ENCODE measurements at regions not wholly inside any gene's neighbourhood (a gene's known extent, or its start where the extent isn't known, plus 50 kb on each side); places are given as distances from the start of the nearest gene placed in this dataset.

- BruUV-seq (replicated peaks) = no TSS peak
- CTCF ChIA-PET = no interaction called here
Measured at GRCh38 chr10:35711615-35712411, 69.7 kb upstream of the FZD8 start.

DNA sequence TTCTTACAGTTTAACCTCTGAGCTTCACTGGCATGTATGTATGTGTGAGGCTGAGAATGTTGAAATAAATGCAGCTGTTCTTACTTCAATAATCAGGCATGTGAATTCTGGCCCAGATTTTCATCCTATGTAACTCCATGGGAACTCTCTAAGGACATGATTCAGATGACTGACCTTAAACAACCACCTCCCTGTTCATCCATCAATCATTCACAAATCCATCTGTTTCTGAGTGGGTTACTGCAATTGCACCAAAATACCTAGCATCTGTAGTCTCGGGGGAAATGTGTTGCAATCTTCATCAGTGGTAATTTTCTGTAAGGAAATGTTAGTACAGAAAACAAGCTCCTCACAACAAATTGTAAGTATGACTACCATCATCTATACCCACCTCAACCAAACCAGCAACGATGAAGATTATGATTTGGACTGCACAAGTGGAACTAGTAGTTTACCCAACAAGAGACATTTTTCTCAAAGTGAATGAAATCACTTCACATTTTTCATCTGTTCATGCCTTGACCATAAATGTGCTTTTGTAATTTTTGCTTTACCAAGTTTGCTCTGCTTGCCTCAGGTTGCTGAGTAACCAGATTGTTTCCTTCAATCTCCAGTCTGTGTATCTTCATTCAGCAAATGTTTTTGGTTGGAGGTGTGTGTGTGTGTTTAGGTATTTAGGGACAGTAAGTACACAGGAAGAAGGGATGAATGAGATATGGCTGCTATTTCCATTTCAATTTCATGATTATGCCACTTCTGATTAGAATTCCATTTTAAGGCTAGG lies 65.7 kb upstream of the FZD8 start:
- DNase-seq (ENCODE audit: low spot score) = no peak
- intact Hi-C loops (cut with micrococcal nuclease; ENCODE audit: unreplicated experiment) = no loop called here
- TF ChIP-seq, protein P1, sequence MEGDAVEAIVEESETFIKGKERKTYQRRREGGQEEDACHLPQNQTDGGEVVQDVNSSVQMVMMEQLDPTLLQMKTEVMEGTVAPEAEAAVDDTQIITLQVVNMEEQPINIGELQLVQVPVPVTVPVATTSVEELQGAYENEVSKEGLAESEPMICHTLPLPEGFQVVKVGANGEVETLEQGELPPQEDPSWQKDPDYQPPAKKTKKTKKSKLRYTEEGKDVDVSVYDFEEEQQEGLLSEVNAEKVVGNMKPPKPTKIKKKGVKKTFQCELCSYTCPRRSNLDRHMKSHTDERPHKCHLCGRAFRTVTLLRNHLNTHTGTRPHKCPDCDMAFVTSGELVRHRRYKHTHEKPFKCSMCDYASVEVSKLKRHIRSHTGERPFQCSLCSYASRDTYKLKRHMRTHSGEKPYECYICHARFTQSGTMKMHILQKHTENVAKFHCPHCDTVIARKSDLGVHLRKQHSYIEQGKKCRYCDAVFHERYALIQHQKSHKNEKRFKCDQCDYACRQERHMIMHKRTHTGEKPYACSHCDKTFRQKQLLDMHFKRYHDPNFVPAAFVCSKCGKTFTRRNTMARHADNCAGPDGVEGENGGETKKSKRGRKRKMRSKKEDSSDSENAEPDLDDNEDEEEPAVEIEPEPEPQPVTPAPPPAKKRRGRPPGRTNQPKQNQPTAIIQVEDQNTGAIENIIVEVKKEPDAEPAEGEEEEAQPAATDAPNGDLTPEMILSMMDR (conservative IDR thresholded peaks at IDR 0.05; ENCODE audit: low read depth, low read length) = no peak
- TF ChIP-seq EZH2 (IDR thresholded peaks at IDR 0.05; ENCODE audit: borderline replicate concordance, low read depth, low read length, poor library complexity, severe bottlenecking) = no peak
- Histone ChIP-seq H3K4me3 (ENCODE audit: low read depth, low read length, poor library complexity, severe bottlenecking) (no peak overlapping the region), H3K27ac (ENCODE audit: low read depth, low read length, poor library complexity, severe bottlenecking) (no peak overlapping the region), H3K27me3 (replicated peaks; ENCODE audit: insufficient read depth, low read depth, low read length, poor library complexity) (no peaks in the 10 kb centered on the region), H3K4me1 (ENCODE audit: insufficient read depth, low read length, poor library complexity, severe bottlenecking) (no peaks in the 10 kb centered on the region), H3K9me3 (ENCODE audit: low read depth, low read length, poor library complexity, severe bottlenecking) (no peaks in the 10 kb centered on the region), H3K36me3 (ENCODE audit: insufficient read depth, low read length, poor library complexity, severe bottlenecking) (no peaks in the 10 kb centered on the region)
- BruUV-seq (replicated peaks) = no TSS peak
- POLR2A ChIA-PET (ENCODE audit: low non-redundant PET) = no interaction called here
- CTCF ChIA-PET = no interaction called here

More at GRCh38 chr10:35711615-35712411, 69.7 kb upstream of the FZD8 start:
- H3K27me3 ChIP-seq (replicated peaks; ENCODE audit: insufficient read depth, low read depth, low read length, poor library complexity) = no peaks in the 10 kb centered on the region
- POLR2A ChIA-PET (ENCODE audit: low non-redundant PET) = no interaction called here
- no peaks in the 10 kb centered on the region for H3K4me1 ChIP-seq (ENCODE audit: insufficient read depth, low read length, poor library complexity, severe bottlenecking)
- H3K9me3 ChIP-seq (ENCODE audit: low read depth, low read length, poor library complexity, severe bottlenecking) = no peaks in the 10 kb centered on the region
- TF ChIP-seq, protein P1 (conservative IDR thresholded peaks at IDR 0.05; ENCODE audit: low read depth, low read length) = no peak
- no peak for TF ChIP-seq EZH2 (IDR thresholded peaks at IDR 0.05; ENCODE audit: borderline replicate concordance, low read depth, low read length, poor library complexity, severe bottlenecking)
- H3K36me3 ChIP-seq (ENCODE audit: insufficient read depth, low read length, poor library complexity, severe bottlenecking) = no peaks in the 10 kb centered on the region
- DNase-seq (ENCODE audit: low spot score) = no peak
- intact Hi-C loops (cut with micrococcal nuclease; ENCODE audit: unreplicated experiment) = no loop called here
- no peak overlapping the region for H3K27ac ChIP-seq (ENCODE audit: low read depth, low read length, poor library complexity, severe bottlenecking)
- H3K4me3 ChIP-seq (ENCODE audit: low read depth, low read length, poor library complexity, severe bottlenecking) = no peak overlapping the region

GRCh38 chr10:35706959-35707358 lies 64.9 kb upstream of the FZD8 start:
- Histone ChIP-seq H3K36me3 (ENCODE audit: insufficient read depth, low read length, poor library complexity, severe bottlenecking) (no peaks in the 10 kb centered on the region), H3K4me3 (ENCODE audit: low read depth, low read length, poor library complexity, severe bottlenecking) (no peak overlapping the region), H3K4me1 (ENCODE audit: insufficient read depth, low read length, poor library complexity, severe bottlenecking) (no peaks in the 10 kb centered on the region), H3K27ac (ENCODE audit: low read depth, low read length, poor library complexity, severe bottlenecking) (no peak overlapping the region), H3K9me3 (ENCODE audit: low read depth, low read length, poor library complexity, severe bottlenecking) (no peaks in the 10 kb centered on the region), H3K27me3 (replicated peaks; ENCODE audit: insufficient read depth, low read depth, low read length, poor library complexity) (no peaks in the 10 kb centered on the region)
- CTCF ChIA-PET = no interaction called here
- no peak for DNase-seq (ENCODE audit: low spot score)
- POLR2A ChIA-PET (ENCODE audit: low non-redundant PET) = no interaction called here
- intact Hi-C loops (cut with micrococcal nuclease; ENCODE audit: unreplicated experiment) = no loop called here
- no peak for TF ChIP-seq EZH2 (IDR thresholded peaks at IDR 0.05; ENCODE audit: borderline replicate concordance, low read depth, low read length, poor library complexity, severe bottlenecking)
- BruUV-seq (replicated peaks) = no TSS peak

All from A673 (cell line).